Muscle of leg (tissue), 3 donors: ENCODE measurements at regions not wholly inside any gene's neighbourhood (a gene's known extent, or its start where the extent isn't known, plus 50 kb on each side); places are given as distances from the start of the nearest gene placed in this dataset.

Experiments used
- DNase-seq: peaks from one replicate; pipeline ENCODE4 v3.0.0; 2013
- H3K27ac ChIP-seq: one replicate; pipeline ENCODE4 v1.5.1; 2013; ENCODE audit warnings: mild to moderate bottlenecking, low read length, control low read depth
- H3K27me3 ChIP-seq: one replicate; pipeline ENCODE4 v1.6.1; 2013; ENCODE audit warnings: low read length; ENCODE audit not compliant: control insufficient read depth, insufficient read depth
- H3K36me3 ChIP-seq: one replicate; pipeline ENCODE4 v1.6.1; 2013; ENCODE audit warnings: low read length; ENCODE audit not compliant: control insufficient read depth, insufficient read depth
- H3K4me1 ChIP-seq: one replicate; pipeline ENCODE4 v1.6.1; 2013; ENCODE audit warnings: low read length; ENCODE audit not compliant: control insufficient read depth, insufficient read depth
- H3K4me3 ChIP-seq: one replicate; pipeline ENCODE4 v1.5.1; 2013; ENCODE audit warnings: low read length, control low read depth
- H3K9me3 ChIP-seq: replicated peaks from 2 replicates; pipeline ENCODE4 v1.6.1; 2013; ENCODE audit warnings: low read depth, low read length; ENCODE audit not compliant: control insufficient read depth
- WGBS: methylation state at CpG from one replicate; pipeline ENCODE4 v1.1.5; 2013; ENCODE audit warnings: missing lambda C conversion rate; ENCODE audit not compliant: insufficient coverage; 5-methylcytosine and 5-hydroxymethylcytosine counted together

- H3K4me1 ChIP-seq = peaks cover 34% of the 10 kb centered on the region
- no CpG with 5 or more reads among the region's 2 CpGs for WGBS
Measured at GRCh38 chr4:41432219-41432618, 105.7 kb upstream of the LIMCH1 start.

GRCh38 chr4:41432881-41433280 is 105.1 kb upstream of the LIMCH1 start:
- Histone ChIP-seq H3K4me3 (no peak overlapping the region), H3K27ac (no peak overlapping the region), H3K36me3 (no peaks in the 10 kb centered on the region), H3K27me3 (no peaks in the 10 kb centered on the region), H3K9me3 (no peaks in the 10 kb centered on the region), H3K4me1 (peaks cover 35% of the 10 kb centered on the region)
- no peak for DNase-seq
- WGBS = no CpG with 5 or more reads among the region's 5 CpGs

More at GRCh38 chr4:41432219-41432618, 105.7 kb upstream of the LIMCH1 start:
- H3K36me3 ChIP-seq = no peaks in the 10 kb centered on the region
- H3K4me3 ChIP-seq = no peak overlapping the region
- H3K27ac ChIP-seq = no peak overlapping the region
- no peak for DNase-seq
- no peaks in the 10 kb centered on the region for H3K27me3 ChIP-seq
- H3K9me3 ChIP-seq = no peaks in the 10 kb centered on the region

DNA sequence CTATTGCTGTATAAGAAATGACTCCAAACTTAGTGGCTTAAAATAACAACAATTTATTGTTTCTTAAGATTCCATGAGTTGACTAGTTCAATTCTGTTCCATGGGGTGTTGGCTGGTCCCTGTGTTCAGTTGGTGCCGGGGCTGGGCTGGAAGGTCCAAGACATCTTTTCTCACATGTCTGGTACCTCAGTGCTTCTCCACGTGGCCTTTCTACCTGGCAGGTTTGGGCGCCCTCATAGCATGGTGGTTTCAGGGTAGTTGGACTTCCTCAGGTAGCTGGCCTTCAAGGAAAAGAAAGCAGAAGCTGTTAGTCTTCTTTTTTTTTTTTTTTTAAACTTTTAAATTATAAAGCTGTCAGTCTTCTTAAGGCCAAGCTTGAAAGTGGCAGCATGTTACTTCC is 104.6 kb upstream of the LIMCH1 start:
- WGBS = no CpG with 5 or more reads among the region's 3 CpGs
- Histone ChIP-seq H3K36me3 (no peaks in the 10 kb centered on the region), H3K27me3 (no peaks in the 10 kb centered on the region), H3K27ac (no peak overlapping the region), H3K9me3 (no peaks in the 10 kb centered on the region), H3K4me1 (peaks cover 37% of the 10 kb centered on the region), H3K4me3 (no peak overlapping the region)
- no peak for DNase-seq

GRCh38 chr4:41435510-41435909 is 102.4 kb upstream of the LIMCH1 start:
- WGBS = no CpG with 5 or more reads among the region's 1 CpG
- no peak overlapping the region for H3K27ac ChIP-seq

DNA sequence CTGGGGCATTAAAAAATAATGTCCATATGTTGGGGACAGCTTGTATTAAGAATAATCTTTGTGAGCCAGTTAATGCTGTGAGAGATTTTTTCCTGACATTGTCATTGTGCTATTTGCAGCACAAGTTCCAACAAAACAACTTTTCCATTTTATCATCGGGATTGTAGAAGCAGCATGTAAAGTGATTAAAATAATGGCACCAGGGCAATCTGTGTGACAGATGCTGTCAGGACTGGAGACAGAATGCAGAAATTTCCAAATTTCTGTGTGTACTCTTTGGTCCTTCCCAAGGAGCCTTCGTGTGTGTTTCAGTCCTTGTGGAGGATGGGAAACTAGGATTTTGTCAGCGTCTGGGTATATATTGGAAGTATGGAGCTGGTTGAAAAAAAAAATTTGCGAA is 101.5 kb upstream of the LIMCH1 start:
- Histone ChIP-seq H3K36me3 (no peaks in the 10 kb centered on the region), H3K4me3 (no peak overlapping the region), H3K4me1 (peaks cover 33% of the 10 kb centered on the region), H3K27me3 (no peaks in the 10 kb centered on the region), H3K9me3 (no peaks in the 10 kb centered on the region), H3K27ac (peak overlapping the region; percentile 67)
- WGBS = 33% methylated on average over 1 of the region's 4 CpGs
- peak; percentile 73 for DNase-seq

More at GRCh38 chr4:41435510-41435909, 102.4 kb upstream of the LIMCH1 start:
- Histone ChIP-seq H3K4me1 (peaks cover 37% of the 10 kb centered on the region), H3K36me3 (no peaks in the 10 kb centered on the region), H3K27me3 (no peaks in the 10 kb centered on the region), H3K4me3 (no peak overlapping the region), H3K9me3 (no peaks in the 10 kb centered on the region)
- DNase-seq = no peak

- DNase-seq = peak; percentile 53
- H3K9me3 ChIP-seq = no peaks in the 10 kb centered on the region
- peaks cover 33% of the 10 kb centered on the region for H3K4me1 ChIP-seq
- H3K27ac ChIP-seq = peak overlapping the region; percentile 67
- no CpG with 5 or more reads among the region's 2 CpGs for WGBS
- no peaks in the 10 kb centered on the region for H3K36me3 ChIP-seq
- H3K4me3 ChIP-seq = no peak overlapping the region
- H3K27me3 ChIP-seq = no peaks in the 10 kb centered on the region
Measured at GRCh38 chr4:41437111-41437536, 100.8 kb upstream of the LIMCH1 start.

- Histone ChIP-seq H3K27me3 (no peaks in the 10 kb centered on the region), H3K4me1 (peaks cover 25% of the 10 kb centered on the region), H3K9me3 (no peaks in the 10 kb centered on the region), H3K36me3 (no peaks in the 10 kb centered on the region), H3K4me3 (no peak overlapping the region), H3K27ac (no peak overlapping the region)
- no peak for DNase-seq
- WGBS = no CpG with 5 or more reads among the region's 1 CpG
Measured at GRCh38 chr4:41438931-41439297, 99.0 kb upstream of the LIMCH1 start.

DNA sequence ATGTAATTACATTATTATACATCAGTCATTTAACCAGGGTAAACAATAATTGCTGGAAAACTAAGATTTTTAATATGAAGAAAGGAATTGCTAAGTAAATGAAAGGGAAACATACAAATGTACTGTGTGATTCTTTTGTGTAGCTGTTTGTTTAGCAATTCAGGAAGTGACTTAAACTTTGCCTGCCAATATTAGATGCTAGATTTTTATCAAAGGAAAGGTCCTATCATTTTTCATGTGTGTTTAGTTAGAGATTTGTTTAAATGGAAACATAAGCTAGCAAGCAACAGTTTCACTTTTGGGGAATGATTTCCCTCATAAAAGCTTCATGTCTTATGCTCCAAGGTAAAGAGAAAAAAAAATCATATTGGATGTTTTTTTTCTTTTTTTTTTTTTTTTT is 95.1 kb upstream of the LIMCH1 start:
- Histone ChIP-seq H3K27me3 (no peaks in the 10 kb centered on the region), H3K9me3 (no peaks in the 10 kb centered on the region), H3K27ac (no peak overlapping the region), H3K4me1 (peaks cover 14% of the 10 kb centered on the region), H3K4me3 (no peak overlapping the region), H3K36me3 (no peaks in the 10 kb centered on the region)
- DNase-seq = no peak

GRCh38 chr4:41443340-41444079 is 94.4 kb upstream of the LIMCH1 start:
- no peak overlapping the region for H3K4me3 ChIP-seq
- no peak overlapping the region for H3K27ac ChIP-seq
- WGBS = 69% methylated on average over 2 of the region's 5 CpGs
- H3K9me3 ChIP-seq = no peaks in the 10 kb centered on the region
- peaks cover 13% of the 10 kb centered on the region for H3K4me1 ChIP-seq
- peak; percentile 66 for DNase-seq
- H3K27me3 ChIP-seq = no peaks in the 10 kb centered on the region
- H3K36me3 ChIP-seq = no peaks in the 10 kb centered on the region

- WGBS = no CpG with 5 or more reads among the region's 1 CpG
- Histone ChIP-seq H3K9me3 (no peaks in the 10 kb centered on the region), H3K27ac (no peak overlapping the region), H3K4me1 (peaks cover 7% of the 10 kb centered on the region), H3K36me3 (no peaks in the 10 kb centered on the region), H3K27me3 (no peaks in the 10 kb centered on the region), H3K4me3 (no peak overlapping the region)
- no peak for DNase-seq
Measured at GRCh38 chr4:41446391-41446790, 91.6 kb upstream of the LIMCH1 start.
